ENCODE measurements at regions not wholly inside any gene's neighbourhood (a gene's known extent, or its start where the extent isn't known, plus 50 kb on each side); places are given as distances from the start of the nearest gene placed in this dataset.
"Not testable (repeated sequence)": the region's sequence is repeated elsewhere in the genome, so short reads cannot be mapped to it uniquely, and the experiment has no call there.

DNA sequence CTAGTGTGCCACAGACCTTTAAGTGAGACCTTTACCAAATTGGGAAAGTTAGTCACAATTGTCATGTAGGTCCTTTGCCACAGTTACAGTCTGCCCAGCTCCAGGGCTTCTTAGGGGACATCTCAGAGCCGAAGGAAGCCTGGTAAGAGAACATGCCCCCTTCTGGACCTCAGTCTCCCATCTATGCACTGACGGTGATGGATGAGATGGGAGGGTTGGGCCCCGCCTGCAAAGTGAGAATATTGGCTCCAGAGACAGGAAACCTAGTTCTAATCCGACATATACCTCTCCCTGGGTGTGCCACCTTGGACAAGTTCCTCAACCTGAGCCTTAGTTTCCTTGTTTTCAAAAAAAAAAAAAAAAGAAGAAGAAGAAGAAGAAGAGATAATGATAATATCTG is 85.1 kb upstream of the NAV2 start:
- no peak for DNase-seq (ENCODE audit: low read depth in 2 of 2)

DNA sequence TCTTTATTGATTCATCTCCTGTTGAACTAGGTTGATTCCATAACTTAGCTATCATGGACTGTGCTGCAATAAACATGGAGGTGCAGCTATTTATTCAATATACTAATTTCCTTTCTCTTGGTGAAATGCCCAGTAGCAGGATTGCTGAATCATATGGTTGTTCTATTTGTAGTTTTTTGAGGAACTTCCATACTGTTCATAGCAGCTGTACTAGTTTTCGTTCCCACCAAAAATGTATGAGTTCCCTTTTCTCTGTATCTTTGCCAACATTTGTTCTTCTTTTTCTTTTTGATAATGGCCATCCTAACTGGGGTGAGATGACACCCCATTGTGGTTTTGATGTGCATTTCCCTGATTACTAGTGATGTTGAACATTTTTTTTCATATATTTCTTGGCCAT is 87.2 kb upstream of the NAV2 start:
- no peak for DNase-seq (ENCODE audit: low read depth in 2 of 2)

DNA sequence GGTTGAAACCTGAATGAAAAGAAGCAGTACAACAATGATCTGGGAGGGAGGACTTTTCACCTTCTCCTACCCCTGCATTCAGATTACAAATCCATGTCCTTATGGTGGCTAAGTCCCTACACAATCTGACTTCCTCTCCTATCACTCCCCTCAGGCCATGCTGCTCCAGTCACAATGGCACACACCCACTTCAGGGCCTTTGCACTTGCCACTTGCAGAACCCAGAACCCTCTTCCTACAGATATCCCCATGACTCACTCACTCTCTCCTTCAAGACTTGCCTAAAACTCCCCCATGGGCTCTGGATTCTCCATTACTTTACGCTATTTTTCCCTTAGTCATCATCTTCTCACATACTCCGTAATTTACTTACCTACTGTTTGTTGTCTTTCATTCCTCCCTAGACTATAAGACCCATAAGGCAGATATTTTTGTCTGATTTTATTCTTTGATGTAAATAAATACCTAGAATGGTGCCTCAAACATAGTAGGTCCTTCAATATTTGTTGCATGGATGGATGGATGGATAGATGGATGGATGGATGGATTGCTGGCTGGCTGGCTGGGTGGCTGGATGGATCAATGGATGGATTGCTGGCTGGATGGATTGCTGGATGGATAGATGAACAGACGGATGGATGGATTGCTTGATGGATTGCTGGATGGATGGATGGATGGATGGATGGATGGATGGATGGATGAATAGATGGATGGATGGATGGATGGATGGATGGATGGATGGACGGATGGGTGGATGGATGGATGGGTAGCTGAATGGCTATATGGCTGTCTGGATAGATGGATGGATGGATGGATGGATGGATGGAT is 94.7 kb upstream of the NAV2 start:
- no peak for DNase-seq (ENCODE audit: low read depth in 2 of 2)

DNA sequence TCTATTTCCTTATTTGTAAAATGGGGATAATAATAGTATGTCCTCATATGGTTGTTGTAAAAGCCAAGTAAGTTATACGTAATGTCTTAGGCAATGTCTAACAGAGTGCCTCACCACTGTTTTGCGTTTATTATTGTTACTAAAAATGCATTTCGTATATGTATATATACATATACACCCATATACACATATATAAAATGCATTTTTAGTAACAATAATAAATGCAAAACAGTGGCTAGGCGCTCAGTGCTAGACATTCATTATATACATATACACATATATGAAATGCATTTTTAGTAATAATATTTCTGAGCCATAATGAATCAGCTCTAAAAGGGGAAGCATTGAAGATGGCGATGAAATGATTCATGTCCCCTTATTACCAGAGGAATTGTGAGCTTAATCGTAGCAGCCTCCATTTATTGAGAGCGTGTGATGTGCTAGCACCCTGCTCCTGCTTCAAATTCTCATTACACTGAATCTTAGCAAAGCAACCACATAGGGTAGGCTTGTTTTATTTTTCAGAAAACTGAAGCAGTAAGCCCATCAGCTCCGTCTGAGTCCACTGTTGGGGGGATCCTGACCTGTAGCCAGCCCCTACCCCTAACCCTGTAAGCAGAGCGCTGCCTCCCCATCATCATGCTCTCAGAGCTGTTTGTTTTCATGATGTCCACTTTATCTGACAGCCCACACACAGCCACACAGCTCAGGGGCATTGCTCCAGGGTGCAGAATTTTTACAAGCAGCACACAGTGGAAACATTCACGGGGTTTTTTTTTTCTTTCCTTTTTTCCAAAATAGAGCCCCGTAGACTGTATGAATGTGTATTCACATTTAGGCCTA is 97.1 kb upstream of the NAV2 start:
- no peak for DNase-seq (ENCODE audit: low read depth in 2 of 2)

DNA sequence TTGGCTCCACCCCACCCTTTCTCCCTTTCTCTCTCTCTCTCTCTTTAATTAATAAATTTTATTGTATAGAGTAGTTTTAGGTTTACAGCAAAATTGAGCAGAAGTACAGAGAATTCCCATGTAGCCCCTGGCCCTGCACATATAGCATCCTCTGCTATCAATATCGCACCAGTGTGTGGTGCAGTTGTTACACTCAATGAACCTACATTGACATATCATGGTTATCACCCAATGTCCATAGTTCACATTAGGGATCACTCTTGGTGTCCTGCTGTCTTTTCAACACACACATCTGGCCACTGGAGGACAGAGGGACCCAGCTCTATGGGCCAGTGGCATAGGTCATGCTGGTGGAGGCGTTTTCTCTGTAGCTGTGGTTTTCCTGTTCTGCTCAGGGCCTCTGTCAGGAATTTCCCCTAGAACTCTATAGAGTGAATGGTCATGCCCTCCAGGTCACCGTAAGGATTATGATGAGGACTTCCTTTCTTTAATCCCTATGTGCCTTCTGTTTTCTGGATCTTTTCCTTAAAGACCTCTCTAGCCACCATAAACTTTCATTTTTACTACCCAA is 98.2 kb upstream of the NAV2 start:
- DNase-seq (ENCODE audit: low read depth in 2 of 2), result no peak

DNA sequence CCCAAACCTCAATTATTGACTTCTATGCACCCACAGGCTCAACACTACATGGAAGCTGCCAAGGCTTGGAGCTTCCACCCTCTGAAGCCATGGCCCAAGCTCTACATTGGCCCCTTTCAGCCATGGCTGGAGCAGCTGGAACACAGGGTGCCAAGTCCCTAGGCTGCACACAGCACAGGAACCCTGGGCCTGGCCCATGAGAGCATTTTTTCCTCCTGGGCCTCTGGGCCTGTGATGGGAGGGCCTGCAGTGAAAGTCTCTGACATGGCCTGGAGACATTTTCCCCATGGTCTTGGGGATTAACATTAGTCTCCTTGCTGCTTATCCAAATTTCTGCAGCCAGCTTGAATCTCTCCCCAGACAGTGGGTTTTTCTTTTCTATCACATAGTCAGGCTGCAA is 100.6 kb upstream of the NAV2 start:
- DNase-seq (ENCODE audit: low read depth in 2 of 2), result not testable (repeated sequence)

DNA sequence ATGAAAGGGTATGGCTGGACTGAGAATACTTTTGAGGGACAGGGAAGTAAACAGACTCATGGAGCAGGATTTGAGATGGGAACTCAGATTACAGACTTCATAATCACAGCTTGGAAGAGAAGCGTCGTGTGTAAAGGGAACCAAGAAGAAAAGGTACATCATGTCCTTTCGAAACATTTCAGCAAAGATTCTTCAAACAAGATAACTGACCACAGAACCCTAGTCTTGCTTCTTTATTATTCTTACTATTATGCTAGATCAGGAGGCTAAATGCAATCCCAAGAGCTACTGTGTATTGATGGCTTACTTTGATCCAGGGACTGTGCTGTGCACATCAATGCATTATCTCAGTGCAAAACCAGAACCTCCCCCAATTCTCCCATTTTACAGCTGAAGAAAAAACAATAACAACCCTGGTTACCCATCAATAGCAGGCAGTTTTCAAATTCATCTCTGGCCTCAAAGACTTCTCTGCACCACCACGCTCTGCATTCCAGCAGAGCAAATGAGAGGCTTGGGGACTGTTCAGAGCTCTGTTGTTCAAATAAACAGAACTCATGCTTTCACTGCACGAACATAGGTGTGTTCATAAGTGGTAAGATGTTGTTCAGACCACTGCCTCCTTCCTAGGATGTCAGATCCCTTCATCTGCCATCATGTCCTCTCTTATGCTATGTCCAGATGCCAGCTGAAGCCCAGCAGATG is 104.8 kb upstream of the NAV2 start:
- no peak for DNase-seq (ENCODE audit: low read depth in 2 of 2)

DNA sequence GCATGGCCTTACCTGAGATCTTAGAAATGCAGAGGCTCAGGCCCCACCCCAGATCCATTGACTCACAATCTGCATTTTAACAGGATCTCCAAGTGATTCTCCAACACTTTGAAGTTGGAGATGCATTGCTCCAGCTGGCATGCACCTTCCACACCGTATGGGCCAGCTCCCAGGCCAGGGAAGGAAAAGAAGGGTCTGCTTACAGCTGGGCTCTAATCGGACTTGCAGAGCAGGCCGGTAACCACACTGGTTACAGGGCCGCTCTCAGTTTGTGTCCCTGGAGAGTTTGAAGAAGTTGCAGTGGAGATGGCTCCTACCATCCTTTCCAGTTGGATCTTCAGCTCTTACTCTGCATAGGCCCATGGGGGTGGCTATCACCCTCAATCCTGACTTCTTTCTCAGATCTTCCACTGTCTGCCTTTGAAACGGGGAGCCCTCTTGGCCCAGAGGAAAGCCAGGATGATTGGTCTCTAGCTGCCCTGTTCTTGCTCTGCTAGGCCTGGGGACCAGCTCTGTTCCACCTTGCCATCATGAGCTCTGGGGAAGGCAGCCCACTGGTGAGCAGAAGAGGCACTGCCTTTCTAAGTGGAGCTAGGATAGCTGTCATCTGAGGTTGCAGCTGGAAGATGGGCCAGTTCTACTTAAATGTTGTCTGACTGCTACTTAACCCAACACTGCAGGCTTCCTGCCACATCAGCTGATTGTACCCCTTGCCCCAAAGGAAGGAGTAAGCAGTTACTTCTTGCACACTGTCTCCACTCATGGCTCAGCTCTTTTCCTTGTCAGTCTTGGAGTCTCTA is 105.6 kb upstream of the NAV2 start:
- no peak for DNase-seq (ENCODE audit: low read depth in 2 of 2)

DNA sequence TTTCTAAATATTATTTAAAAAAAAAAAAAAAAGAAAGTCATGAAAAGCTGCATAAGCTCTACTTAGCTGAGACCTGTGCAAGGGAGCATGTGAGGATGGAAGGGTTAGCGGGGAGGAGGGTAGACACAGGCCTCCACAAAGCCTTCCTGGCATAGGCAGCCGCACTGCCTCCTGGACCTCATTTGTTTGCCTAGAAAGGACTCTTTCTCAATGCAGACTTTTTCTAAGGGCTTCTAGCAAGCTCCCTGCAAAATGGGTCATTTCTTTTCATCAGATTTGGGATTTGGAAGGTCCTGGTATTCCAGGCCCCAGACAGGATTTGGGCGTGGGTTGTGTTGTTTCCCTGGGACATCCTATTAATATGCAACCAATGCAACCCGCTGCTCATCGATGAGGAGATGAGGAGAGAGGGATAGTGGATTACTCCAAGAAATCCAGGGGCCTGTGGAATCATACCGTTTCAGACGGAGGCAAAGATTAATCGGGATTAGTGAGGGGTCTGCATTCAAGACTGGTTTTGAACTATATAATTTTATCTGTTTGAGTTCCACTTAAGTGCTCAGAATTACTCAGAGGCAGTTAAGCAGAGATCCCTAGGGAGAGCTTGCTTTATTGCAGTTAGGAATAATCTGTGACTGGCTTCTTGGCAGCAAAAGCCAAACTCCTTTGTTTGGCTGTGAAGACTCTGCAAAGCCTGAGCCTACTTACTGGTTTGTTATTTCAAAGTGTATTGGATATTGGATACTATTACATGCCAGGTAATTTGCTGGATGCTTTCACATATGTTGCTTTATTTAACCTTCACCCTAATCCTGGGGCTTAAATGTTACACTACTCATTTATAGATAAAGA is 106.9 kb upstream of the NAV2 start:
- no peak for DNase-seq (ENCODE audit: low read depth in 2 of 2)

DNA sequence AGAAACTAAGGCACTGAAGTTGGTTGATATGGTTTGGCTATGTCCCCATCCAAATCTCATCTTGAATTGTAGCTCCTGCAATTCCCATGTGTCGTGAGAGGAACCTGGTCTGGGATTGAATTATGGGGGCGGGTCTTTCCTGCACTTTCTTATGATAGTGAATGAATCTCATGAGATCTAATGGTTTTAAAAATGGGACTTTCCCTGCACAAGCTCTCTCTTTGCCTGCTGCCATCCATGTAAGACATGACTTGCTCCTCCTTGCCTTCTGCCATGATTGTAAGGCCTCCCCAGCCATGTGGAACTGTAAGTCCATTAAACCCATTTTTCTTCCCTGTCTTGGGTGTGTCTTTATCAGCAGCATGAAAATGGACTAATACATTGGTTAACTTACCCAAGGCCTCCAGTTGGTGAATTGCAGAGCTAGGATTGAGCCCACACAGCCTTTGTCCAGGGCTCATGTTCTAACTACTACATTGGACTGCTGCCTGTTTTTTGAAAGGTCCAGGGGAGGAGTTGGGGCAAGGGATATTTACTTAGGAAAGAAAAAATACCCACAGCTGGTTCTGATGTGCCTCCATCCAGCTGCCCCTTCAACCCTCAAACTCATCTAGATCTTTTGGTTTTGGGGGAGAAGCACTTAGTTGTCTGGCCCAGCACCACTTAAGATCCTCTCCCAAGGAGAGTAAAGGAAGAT is 107.8 kb upstream of the NAV2 start:
- no peak for DNase-seq (ENCODE audit: low read depth in 2 of 2)

DNA sequence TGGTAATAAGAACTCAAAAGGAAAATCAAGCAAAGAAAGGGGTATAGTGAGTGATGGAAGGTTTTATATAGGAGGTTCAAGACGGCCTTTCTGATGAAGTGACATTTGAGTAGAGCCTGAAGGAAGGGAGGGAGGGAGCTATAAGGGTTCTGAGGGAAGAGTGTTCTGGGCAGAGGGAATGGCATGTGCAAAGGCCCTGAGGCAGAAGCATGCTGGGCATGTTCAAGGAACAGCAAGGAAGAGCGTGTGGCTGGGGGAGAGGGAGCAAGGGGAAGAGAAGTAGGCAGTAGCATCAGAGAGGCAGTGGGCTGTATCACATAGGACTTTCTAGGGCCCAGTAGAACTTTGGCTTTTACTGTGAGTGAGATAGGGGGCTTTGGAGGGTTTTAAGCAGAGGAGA is 108.9 kb upstream of the NAV2 start:
- no peak for DNase-seq (ENCODE audit: low read depth in 2 of 2)

DNA sequence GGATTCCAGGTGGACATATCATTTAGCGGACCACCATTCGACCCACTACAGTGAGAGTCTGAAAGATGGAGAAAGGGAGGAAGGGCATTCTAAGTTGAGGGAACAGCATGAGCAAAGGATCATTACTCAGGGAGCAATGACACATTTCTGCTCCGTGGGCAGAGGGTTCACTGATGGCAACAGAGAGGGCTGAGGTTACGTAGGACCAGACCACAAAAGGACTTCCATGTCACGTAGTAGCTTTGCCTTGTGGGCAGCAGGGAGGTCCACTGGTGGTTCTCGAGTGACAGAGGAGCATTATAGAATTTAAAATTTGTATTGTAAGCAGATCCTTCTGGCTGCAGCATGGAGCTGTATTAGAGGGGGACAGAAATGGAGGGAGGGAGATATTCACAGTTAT is 109.7 kb upstream of the NAV2 start:
- DNase-seq (ENCODE audit: low read depth in 2 of 2), result no peak

DNA sequence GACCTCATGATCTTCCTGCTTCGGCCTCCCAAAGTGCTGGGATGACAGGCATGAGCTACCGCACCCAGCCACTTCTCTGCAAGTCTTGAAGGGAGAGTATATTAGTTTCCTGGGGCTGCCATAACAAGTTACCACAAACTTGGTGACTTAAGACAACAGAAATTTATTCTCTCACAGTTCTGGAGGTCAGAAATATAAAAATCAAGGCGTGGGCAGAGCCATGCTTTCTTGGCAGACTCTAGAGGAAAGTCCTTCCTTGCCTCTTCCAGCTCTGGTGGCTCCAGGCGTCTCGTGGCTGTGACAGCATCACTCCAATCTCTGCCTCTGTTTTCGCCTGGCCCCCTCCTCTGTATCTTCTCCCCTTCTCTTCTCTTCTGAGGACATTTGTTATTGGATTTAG is 110.2 kb upstream of the NAV2 start:
- DNase-seq (ENCODE audit: low read depth in 2 of 2), result no peak

DNA sequence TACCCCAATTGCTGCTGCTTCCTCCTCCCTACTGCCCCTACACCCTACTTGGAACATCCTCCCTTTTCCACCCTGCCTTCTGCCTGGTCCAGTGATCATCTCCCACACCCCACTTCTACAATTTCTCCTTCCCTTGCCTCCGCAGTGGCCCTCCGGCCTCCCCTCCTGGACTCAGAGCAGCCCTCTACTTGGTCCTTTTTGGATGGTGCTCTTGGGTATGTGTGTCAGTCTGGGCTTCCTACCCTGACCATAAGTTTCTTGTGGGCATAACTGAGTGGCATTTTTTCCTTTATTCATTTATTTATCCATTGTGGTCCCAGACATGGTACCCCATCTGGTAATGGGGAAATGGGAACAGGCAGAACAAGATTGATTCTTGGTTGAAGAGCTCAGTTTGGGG is 111.4 kb upstream of the NAV2 start:
- DNase-seq (ENCODE audit: low read depth in 2 of 2), result no peak

DNA sequence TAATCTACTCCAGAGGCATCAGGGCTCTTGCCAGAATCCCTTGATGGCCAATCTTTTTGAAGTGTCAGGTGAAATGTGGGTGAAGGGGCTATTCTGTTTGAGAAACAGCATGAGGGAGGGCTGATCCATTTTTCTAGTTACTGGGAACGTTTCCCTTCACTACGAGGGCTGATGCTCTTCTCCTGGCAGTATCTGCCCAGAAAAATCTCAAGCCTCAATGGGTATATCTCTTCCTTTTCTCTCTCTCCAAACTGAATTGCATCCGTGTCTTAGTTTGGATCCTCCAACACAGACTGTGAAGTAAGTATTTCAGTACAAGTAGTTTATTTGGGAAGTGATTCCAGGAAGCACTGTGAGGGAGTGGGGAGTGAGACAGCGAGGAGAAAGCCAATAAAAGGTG is 113.0 kb upstream of the NAV2 start:
- no peak for DNase-seq (ENCODE audit: low read depth in 2 of 2)

DNA sequence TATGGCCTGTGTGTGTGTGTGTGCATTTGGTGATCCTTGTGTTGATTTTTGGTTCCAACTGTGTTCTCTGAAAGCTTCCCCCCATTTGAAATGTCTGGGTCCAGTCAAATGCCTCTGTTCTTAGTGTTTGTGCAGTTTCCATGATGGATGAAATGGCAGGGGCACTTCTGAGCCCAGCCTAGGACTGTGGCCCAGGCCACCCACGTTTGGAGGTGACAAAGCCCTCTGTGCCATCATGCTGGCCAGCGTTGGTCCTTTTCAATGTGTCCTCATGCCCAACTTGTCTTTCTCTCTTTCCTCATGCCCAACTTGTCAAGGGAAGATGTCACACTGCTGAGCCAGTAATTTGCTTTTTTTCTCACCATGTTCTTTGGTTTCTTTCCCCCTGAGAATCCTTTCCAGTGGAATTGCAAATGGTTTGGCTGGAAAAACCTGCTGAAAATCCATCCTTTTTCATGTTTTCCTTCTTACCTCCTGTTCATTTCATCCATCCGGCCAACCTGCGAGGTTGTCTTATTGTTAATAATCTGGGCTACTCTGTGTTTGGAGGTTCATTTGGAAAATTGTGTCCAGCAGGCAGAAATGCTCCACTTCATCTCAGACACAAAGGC is 113.7 kb upstream of the NAV2 start:
- DNase-seq (ENCODE audit: low read depth in 2 of 2), result no peak

DNA sequence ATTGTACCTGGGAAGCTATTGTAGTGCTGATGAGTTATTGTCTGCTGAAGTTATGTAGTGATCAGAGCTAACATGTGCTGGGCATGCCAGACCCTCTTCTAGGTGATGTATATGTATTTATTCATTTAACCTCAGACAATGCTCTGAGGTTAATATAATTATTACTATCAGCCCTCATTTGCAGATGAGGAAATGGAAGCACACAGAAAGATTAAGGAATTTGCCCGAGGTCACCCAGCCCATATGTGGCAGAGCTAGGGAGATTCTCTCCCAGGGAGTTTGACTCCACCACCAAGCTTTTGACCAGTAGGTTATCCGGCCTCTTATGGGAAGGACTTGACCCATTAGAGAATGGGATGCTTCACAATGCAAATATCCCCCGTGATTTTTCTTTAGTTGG is 114.2 kb upstream of the NAV2 start:
- DNase-seq (ENCODE audit: low read depth in 2 of 2), result no peak

DNA sequence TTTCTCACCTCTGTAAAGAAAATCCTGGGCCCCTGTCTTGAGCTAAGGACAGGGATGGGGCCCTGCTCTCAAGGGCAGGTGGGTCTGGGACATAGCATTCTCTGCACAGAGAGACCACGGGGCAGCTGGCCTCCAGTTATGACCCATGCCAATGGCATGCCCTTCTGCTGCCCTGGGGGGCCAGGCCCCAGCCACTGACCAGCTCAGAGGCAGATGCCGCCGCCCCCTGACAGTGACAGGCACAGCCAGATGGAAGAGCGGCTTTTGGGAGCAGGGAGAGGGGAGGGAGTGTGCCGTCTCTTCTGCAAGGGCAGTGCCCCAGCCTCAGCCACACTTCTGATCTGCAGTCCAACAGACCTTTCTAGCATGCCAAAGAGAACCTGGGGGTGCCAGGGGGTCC is 114.8 kb upstream of the NAV2 start:
- no peak for DNase-seq (ENCODE audit: low read depth in 2 of 2)

DNA sequence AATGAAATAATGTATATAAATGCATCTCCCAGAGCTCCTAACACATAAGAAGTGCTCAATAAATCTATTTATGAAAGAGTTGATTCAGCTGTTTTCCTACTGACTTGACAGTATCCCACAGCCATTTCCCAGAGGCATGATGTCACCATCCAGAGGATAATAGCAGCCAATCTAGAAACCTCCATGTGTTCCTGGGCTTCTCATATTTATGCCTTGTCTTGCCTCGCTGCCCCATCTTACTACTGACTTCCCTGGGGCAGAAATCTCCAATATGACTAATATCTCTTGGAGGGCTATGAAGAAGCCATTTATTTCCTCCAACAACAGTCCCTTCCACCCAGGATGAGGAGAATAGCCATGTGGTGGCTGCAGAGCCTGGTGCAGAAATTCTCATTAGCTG is 115.4 kb upstream of the NAV2 start:
- no peak for DNase-seq (ENCODE audit: low read depth in 2 of 2)
